GM21526 (cell line): ENCODE measurements at regions not wholly inside any gene's neighbourhood (a gene's known extent, or its start where the extent isn't known, plus 50 kb on each side); places are given as distances from the start of the nearest gene placed in this dataset.

Source experiments
- ATAC-seq: cut with Tn5 transposase; IDR thresholded peaks from one replicate; pipeline ENCODE4 v1.9.1; 2021; ENCODE audit warnings: moderate library complexity; ENCODE audit not compliant: unreplicated experiment, low FRiP score

GRCh38 chr12:4138051-4138450 lies 135.5 kb upstream of the CCND2 start:
- ATAC-seq: no peak

DNA sequence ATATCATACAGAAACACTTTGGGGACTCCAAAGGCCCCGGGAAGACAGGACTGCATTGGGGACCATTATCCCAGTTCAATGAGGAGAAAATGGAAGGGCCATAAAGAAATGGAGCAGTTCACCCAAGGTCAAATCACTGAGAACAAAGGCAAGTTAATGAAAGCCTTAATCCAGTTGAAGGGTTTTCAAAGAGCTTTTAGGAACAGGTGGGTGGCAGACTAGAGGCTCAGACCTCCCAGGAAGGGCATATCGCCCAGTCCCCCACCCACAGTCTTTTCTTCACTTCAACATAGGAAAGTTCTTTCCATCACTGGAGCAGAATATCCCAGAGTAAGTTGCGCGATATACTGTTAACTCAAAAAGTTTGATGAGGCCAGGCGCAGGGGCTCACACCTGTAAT lies 136.1 kb upstream of the CCND2 start:
- ATAC-seq: no peak

DNA sequence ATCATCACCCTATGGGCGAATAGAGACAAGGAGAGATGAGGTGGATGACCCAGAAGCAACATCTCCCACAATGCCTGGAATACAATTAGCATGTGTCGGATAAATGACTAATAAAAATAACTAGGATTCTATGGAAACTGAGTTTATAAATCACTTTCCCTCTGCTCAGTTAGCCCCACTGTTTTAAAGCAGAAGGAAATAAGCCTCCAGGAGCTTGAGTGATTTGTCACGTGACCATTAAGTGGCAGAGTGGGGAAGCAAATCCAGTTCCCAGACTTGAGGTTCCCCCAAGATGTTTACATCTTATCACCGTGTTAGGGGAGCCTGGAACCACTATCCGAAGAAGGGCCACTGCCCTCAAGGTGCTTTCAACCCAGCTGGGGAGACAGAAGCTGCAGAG lies 136.5 kb upstream of the CCND2 start:
- no peak for ATAC-seq

DNA sequence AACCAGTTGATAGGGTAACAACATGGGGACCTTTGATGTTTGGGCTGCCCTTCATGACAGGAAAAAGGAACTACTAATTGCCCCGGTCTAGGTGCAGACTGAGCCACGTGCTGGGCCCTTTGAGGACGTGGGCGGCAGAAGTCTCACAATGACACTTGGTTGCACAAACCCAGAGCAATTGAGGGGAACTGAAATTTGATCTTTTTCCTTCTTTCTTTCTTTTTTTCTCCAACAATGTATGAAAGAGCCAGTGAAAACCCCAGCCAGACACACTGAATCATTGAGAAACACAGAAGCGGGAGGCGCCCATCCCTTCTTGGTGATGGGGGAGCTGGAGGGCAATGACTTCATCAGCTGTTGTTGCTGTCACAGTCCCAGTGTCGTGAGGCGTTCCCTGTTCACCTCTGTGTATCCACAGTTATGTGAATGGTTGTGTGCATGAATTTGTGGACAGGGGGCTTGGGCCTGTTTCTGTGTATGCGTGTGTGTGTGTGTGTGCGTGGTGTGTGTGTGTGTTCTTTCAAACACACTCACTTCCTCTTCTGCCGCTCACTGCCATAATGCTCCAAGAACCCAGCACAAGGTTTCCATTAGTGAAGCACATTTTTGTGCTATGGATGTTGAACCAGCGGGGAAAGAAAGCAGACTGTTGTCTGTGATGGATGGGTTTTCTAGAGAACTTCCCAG lies 137.5 kb upstream of the CCND2 start:
- ATAC-seq: peak; percentile 77

DNA sequence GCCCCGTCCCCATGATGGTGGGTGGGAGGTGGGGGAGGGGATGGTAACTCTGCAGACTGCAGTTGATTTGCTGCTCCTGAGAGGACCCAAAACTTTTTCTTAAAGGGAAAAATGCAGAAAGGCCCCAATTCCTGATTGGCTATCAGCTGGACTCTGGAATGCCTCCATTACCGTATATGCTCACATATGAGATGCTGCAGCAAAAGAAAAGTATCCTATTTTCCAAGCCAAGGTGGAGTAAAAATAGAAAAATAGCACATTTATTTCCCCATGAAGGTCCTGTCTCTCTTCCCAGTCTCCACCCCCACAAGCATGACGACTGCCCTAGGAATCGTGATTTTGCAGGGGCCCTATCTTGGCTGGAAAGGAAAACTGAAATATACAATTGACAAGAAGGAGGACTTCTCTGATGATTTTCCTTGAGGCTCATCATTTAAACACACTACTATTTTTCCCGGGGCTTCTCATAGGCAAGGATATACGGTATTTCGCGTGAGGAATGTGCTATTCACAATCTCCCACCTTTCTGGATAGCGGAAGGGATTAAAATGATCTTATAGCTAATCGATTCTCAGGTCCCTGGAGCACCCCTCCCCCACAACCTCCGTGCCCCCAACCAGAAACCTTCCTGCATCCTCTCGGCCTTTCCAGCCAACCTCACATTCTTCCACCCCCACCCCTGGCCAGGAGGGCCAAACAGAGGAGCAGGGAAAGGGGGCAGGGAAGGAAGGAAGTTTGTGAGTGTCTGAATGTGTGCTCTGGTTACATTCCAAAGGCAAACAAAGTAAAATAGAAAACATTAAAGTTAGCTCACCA lies 138.9 kb upstream of the CCND2 start:
- no peak for ATAC-seq

- no peak for ATAC-seq
These were observed 139.7 kb upstream of the CCND2 start for GRCh38 chr12:4133636-4134447.

DNA sequence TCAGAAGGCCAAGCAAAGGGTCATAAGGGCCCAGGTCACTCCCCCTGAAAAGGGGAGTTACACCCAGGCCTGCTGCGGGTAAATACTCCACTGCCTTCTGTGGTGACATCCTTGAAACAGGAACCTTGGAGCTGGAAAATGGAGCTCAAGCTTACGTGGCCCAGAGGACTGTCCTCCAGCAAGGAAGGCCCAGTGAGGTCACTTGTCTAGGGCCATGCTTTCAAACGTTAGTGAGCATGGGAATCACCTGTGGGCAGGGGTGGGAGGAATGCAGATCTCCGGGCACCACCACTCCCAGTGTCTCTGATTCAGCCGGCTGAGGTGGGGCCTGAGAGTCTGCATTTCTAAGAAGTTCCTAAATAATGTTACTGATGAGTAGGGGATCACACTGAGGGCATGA lies 140.5 kb upstream of the CCND2 start:
- ATAC-seq: no peak

- ATAC-seq: no peak
These were observed 152.0 kb upstream of the CCND2 start for GRCh38 chr12:4121506-4122020.

GRCh38 chr12:4120316-4120917 lies 153.1 kb upstream of the CCND2 start:
- no peak for ATAC-seq

GRCh38 chr12:4119157-4119761 lies 154.3 kb upstream of the CCND2 start:
- ATAC-seq: peak; percentile 59

GRCh38 chr12:4118601-4119156 lies 154.9 kb upstream of the CCND2 start:
- ATAC-seq: peak; percentile 3

GRCh38 chr12:4118017-4118510 lies 155.5 kb upstream of the CCND2 start:
- peak; percentile 45 for ATAC-seq

- no peak for ATAC-seq
These were observed 156.1 kb upstream of the CCND2 start for GRCh38 chr12:4117386-4118016.

GRCh38 chr12:4116251-4117111 lies 157.1 kb upstream of the CCND2 start:
- no peak for ATAC-seq

DNA sequence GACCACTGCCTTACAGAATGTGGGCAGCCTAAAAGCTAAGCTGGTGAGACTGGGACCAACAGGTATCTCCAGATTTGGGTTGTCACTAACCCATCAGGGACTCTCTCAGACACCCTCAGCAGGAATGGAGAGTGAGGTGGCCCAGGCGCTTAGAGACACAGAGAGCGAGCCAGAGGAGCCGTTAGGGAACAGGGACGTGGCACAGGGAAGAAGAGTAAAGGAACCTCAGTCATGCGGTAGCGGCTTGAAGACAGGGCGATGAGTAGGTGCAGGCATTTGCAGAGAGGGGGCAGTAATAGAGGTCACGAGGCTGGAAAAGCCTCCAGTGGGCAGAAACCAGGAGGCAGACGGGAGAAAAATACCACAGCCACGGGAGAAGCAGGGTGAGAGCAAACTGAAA lies 158.0 kb upstream of the CCND2 start:
- ATAC-seq: no peak

- no peak for ATAC-seq
These were observed 158.6 kb upstream of the CCND2 start for GRCh38 chr12:4114986-4115385.

DNA sequence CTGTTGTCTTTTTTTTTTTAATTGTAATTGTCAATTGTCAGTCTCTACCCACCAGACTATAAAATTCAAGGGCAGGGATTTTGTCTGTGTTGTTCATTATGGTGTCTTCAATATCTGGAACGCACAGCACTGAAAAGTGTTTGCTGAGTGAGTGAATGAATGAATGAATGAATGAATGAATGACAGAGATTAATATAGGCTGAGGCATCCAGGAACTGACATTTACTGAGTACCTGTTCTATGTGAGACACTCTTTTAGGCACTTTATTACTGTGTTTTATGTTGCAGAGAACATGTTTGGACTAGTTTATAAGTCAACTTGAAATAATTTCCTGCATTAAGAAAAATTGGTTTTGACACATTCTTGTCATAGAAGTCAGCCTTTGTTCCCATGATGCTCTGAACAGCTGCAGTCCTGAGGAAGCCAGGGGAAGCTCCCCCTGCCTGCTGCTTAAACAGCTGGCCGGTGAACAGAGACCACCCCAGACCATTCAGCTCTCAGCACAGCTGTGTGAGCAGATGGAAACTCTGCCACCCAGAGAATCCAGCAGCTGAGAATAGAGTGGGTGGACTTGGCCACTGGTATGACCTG lies 160.7 kb upstream of the CCND2 start:
- no peak for ATAC-seq

DNA sequence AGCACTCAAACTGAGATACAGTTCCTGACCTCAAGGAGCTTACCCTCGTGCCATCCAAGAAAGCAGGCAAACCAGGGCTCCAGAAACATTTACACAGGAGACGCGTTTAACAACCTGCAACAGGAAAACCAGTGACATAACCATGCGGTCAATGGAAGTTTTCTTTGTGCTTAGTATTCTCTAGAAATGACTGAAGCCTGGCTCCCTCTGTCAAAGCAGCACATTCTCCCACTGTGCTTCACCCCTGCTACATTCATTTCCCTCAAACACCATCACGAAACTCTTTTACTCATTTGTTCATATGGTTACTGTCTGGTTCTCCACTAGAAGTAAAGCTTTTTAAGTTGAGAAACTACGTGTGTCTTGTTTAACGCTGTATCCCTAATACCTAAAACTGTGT lies 161.3 kb upstream of the CCND2 start:
- no peak for ATAC-seq
